Testis (tissue), 2 donors: ENCODE measurements at regions not wholly inside any gene's neighbourhood (a gene's known extent, or its start where the extent isn't known, plus 50 kb on each side); places are given as distances from the start of the nearest gene placed in this dataset.

Experiments used
- DNase-seq: peaks from one replicate; pipeline ENCODE4 v3.0.0-alpha.2; 2019
- H3K27ac ChIP-seq, 2 donors: fragments of 200-600 bp; sonication (generic); one replicate each; pipeline ENCODE4 v1.5.1; 2019
- H3K27me3 ChIP-seq: fragments of 200-600 bp; sonication (generic); one replicate; pipeline ENCODE4 v1.5.1; 2019
- H3K36me3 ChIP-seq: fragments of 200-600 bp; sonication (generic); one replicate; pipeline ENCODE4 v1.5.1; 2017; ENCODE audit warnings: low read depth; ENCODE audit errors: missing control alignments
- H3K4me1 ChIP-seq: fragments of 200-600 bp; sonication (generic); one replicate; pipeline ENCODE4 v1.5.1; 2019
- H3K4me3 ChIP-seq, 2 donors: fragments of 200-600 bp; sonication (generic); one replicate each; pipeline ENCODE4 v1.5.1; 2017 to 2019
- H3K9me3 ChIP-seq: fragments of 200-600 bp; sonication (generic); one replicate; pipeline ENCODE4 v1.5.1; 2017
- POLR2A ChIP-seq: fragments of 450-650 bp; IDR thresholded peaks from one replicate; pipeline ENCODE4 v1.6.1; 2017; ENCODE audit warnings: antibody characterized with exemption, mild to moderate bottlenecking, moderate library complexity
- WGBS, 2 donors: methylation state at CpG; one replicate each; pipeline ENCODE4 v1.1.5; 2018; 5-methylcytosine and 5-hydroxymethylcytosine counted together
- intact Hi-C: fragments of 100-400 bp; cut with DNase I; formaldehyde crosslinking; loops from one replicate; pipeline ENCODE4 v1.15.1; 2023; ENCODE audit warnings: low total_unique reads
- TF ChIP-seq, protein P1 (sequence below), 3 experiments: fragments of 450-650 bp in 2 of 3; fragments of 200-600 bp in 1 of 3; sonication (generic) in 1 of 3; IDR thresholded peaks; one replicate each; pipeline ENCODE4 v1.5.1; 2016 to 2019; ENCODE audit warnings: antibody characterized with exemption in 3 of 3, mild to moderate bottlenecking in 2 of 3, moderate library complexity in 1 of 3

DNA sequence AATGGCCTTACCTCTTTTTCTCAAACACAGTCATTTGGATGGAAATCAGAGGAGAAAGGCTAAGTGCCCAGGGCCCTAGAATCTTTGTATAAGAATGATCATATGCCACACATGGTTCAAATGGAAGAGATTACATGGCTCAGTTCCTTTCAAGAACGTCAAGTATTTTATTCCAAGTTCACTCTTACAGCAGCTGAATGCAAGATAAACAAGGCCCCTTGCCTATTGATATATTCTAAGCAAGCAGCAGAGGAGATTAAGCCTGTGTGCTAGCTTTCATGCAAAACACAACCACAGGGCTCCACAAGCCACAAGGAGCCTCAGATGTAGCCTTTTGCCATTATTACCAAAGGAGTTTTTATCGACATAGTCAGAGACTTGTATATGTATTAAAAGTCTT is 55.3 kb upstream of the SLCO6A1 start:
- Histone ChIP-seq H3K27me3 (no peaks in the 10 kb centered on the region), H3K4me1 (no peaks in the 10 kb centered on the region), H3K9me3 (no peaks in the 10 kb centered on the region), H3K36me3 (no peaks in the 10 kb centered on the region), H3K27ac (no peak overlapping the region), H3K4me3 (no peak overlapping the region)
- WGBS, 2 donors = 37 to 43% methylated on average over 2 of the region's 2 CpGs
- intact Hi-C loops = no loop called here
- TF ChIP-seq, protein P1, sequence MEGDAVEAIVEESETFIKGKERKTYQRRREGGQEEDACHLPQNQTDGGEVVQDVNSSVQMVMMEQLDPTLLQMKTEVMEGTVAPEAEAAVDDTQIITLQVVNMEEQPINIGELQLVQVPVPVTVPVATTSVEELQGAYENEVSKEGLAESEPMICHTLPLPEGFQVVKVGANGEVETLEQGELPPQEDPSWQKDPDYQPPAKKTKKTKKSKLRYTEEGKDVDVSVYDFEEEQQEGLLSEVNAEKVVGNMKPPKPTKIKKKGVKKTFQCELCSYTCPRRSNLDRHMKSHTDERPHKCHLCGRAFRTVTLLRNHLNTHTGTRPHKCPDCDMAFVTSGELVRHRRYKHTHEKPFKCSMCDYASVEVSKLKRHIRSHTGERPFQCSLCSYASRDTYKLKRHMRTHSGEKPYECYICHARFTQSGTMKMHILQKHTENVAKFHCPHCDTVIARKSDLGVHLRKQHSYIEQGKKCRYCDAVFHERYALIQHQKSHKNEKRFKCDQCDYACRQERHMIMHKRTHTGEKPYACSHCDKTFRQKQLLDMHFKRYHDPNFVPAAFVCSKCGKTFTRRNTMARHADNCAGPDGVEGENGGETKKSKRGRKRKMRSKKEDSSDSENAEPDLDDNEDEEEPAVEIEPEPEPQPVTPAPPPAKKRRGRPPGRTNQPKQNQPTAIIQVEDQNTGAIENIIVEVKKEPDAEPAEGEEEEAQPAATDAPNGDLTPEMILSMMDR (IDR thresholded peaks at IDR 0.05) = no peak
- TF ChIP-seq POLR2A = no peak
- no peak for DNase-seq

DNA sequence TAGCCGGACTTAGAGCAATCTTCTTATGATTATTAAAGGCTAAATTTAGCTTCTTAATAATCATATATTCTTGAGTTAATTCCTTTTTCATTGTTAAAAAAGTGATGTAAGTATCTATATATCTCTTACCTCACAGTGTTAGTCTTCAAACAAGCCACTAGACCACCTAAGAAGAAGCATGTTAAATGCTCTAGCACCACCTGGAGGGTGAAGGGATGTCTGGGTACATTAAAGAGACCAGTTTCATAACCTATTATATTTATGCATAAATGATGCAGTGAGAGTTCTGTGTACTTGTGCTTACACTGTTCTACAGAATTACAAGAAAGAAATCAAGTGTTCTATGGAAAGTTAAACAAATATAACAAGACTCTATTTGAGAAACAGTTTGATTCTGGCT is 55.9 kb upstream of the SLCO6A1 start:
- intact Hi-C loops = no loop called here
- no peak for DNase-seq
- H3K27ac ChIP-seq = no peak overlapping the region
- H3K27me3 ChIP-seq = no peaks in the 10 kb centered on the region
- WGBS, 2 donors = 91 to 93% methylated on average over 1 of the region's 1 CpG
- H3K4me1 ChIP-seq = no peaks in the 10 kb centered on the region
- H3K4me3 ChIP-seq = no peak overlapping the region
- no peaks in the 10 kb centered on the region for H3K36me3 ChIP-seq
- TF ChIP-seq POLR2A = no peak
- TF ChIP-seq, protein P1 (IDR thresholded peaks at IDR 0.05) = no peak
- H3K9me3 ChIP-seq = no peaks in the 10 kb centered on the region

DNA sequence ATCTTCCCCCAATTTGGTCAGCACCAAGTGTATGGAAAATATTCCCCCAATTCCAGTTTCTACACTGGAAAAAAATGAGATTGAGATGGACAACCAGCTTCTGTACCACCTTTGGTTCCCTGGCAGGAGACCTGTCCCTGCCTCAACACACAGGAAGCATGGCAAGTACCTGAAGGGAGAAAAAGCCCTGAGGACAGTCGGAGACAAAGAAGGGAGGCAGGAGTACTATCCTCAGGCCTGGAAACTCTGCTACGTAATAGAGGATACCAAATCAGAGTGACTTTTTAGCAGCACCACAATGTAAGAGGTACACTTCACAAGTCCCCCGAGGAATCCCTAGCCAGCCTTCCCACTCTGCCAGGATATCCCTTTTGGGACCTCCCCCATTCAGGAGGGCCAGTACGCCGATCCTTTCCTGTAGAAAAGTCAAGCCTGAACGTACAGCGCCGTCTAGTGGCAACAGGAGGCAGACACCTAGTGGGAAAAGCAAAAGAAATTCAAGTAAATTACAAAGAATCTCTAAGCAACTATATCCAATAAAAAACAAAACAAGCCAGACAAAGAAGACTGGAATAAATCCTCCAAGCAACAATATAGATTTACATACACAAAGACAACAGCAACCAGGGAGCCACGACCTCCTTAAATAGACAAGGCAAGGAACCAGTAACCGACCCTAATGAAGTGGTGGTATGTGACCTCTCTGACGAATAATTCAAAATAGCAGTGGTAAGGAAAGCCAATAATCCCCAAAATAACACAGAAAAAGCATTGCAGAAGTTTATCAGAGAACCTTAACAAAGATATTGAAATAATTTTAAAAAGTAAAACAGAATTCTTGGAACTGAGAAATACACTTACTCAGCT is 63.3 kb upstream of the SLCO6A1 start:
- peak; percentile 77 for DNase-seq
- no peaks in the 10 kb centered on the region for H3K27me3 ChIP-seq
- WGBS, 2 donors = 25 to 38% methylated on average over 11 of the region's 11 CpGs
- no peaks in the 10 kb centered on the region for H3K9me3 ChIP-seq
- peak overlapping the region in 1 of 2 donors; percentile 21 for H3K4me3 ChIP-seq
- H3K27ac ChIP-seq = no peak overlapping the region
- intact Hi-C loops = no loop called here
- no peak for TF ChIP-seq POLR2A
- TF ChIP-seq, protein P1 (IDR thresholded peaks at IDR 0.05) = peak in 2 of 3 experiments; percentile 52 to 56
- H3K4me1 ChIP-seq = no peaks in the 10 kb centered on the region
- no peaks in the 10 kb centered on the region for H3K36me3 ChIP-seq

DNA sequence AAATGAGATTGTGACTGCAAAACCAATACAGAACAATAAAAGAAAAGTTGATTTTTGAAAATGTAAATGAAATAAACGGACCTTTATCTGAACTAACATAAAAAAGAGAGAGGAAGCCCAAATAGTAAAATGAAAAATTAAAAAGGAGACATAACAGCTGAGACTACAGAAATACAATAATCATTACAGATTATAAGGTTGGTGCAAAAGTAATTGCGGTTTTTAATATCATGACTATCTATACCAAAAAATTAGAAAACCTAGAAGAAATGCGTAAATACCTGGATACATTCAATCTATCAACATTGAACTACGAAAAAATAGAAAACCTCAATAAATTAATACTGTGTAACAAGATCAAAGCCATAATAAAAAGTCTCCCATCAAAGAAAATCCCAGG is 71.9 kb upstream of the SLCO6A1 start:
- intact Hi-C loops = no loop called here
- TF ChIP-seq POLR2A = no peak
- TF ChIP-seq, protein P1 (IDR thresholded peaks at IDR 0.05) = no peak
- Histone ChIP-seq H3K4me3 (no peak overlapping the region), H3K27me3 (no peaks in the 10 kb centered on the region), H3K27ac (no peak overlapping the region), H3K36me3 (no peaks in the 10 kb centered on the region), H3K9me3 (no peaks in the 10 kb centered on the region), H3K4me1 (no peaks in the 10 kb centered on the region)
- DNase-seq = no peak
- 79 to 81% methylated on average over 4 of the region's 4 CpGs for WGBS, 2 donors

DNA sequence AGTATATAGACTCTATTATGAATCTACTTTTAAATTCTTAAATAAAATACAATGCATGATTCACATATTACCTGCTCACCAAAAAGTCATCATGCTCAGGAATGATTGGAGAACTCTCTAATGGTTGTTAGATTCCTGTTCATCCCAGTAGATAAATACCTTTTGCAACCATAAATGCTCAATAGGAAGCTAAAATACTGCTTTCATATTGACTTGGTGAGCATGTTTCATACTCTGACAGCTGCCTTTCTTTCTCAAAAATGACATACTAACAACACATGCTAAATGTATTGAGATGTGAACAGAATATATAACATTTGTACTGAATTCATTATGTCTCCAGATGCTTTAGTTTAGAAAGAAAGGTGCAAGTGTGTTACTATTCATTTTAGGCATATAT is 79.6 kb upstream of the SLCO6A1 start:
- no peaks in the 10 kb centered on the region for H3K36me3 ChIP-seq
- H3K27me3 ChIP-seq = no peaks in the 10 kb centered on the region
- no peaks in the 10 kb centered on the region for H3K9me3 ChIP-seq
- H3K27ac ChIP-seq = no peak overlapping the region
- intact Hi-C loops = no loop called here
- no peak overlapping the region for H3K4me3 ChIP-seq
- no peaks in the 10 kb centered on the region for H3K4me1 ChIP-seq
- TF ChIP-seq, protein P1 (IDR thresholded peaks at IDR 0.05) = no peak
- TF ChIP-seq POLR2A = no peak
- DNase-seq = no peak
